GM12872 (cell line): ENCODE measurements at regions not wholly inside any gene's neighbourhood (a gene's known extent, or its start where the extent isn't known, plus 50 kb on each side); places are given as distances from the start of the nearest gene placed in this dataset.

Experiments used
- CTCF ChIP-seq: IDR thresholded peaks from 3 replicates; pipeline ENCODE4 v1.5.1; 2011; ENCODE audit warnings: low read depth, mild to moderate bottlenecking, low read length, moderate library complexity; ENCODE audit not compliant: insufficient read depth

GRCh38 chr6:113767985-113768384 lies 89.2 kb upstream of the MARCKS start:
- no peak for TF ChIP-seq CTCF

- no peak for TF ChIP-seq CTCF
Observed at GRCh38 chr6:113772961-113773360, 84.2 kb upstream of the MARCKS start.

GRCh38 chr6:113774127-113774825 lies 82.9 kb upstream of the MARCKS start:
- TF ChIP-seq CTCF: no peak

- no peak for TF ChIP-seq CTCF
Observed at GRCh38 chr6:113776998-113777397, 80.1 kb upstream of the MARCKS start.

- no peak for TF ChIP-seq CTCF
Observed at GRCh38 chr6:113777601-113778000, 79.5 kb upstream of the MARCKS start.

GRCh38 chr6:113779656-113780055 lies 77.5 kb upstream of the MARCKS start:
- no peak for TF ChIP-seq CTCF

GRCh38 chr6:113782636-113783035 lies 74.5 kb upstream of the MARCKS start:
- TF ChIP-seq CTCF: no peak
